ENCODE measurements at regions not wholly inside any gene's neighbourhood (a gene's known extent, or its start where the extent isn't known, plus 50 kb on each side); places are given as distances from the start of the nearest gene placed in this dataset.

DNA sequence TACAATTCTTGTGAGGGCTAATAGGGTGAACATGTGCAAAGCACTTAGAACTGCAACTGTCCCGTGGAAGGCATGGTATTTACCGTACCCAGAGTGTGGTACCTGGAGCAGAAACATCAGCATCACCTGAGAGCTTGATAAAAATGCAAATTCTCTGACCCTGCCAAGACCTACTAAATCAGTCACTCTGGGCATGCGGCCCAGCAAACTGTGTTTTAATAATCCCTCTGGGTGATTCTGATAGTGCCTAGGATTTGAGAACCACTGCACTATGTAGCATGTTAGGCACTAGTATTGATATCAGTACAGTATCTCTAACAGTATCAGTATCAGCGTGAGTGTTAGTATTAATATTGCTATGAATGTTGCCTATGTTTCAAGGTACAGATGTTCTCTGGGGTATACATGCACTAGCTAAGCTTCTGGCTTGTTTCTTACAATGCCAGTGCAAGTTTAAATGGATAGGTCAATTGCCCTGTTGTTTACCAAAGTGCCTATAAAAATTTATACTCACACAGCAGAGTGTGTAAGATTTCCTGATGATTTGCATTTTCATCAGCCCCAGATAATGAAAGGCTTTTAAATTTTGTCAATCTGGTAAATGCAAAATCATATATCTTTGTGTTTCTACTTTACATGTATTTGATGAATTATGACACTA is 354.0 kb downstream of the HS3ST1 start:
- POLR2A ChIA-PET (ENCODE audit: low non-redundant PET): no interaction called here
- intact Hi-C loops (cut with micrococcal nuclease; ENCODE audit: unreplicated experiment): no loop called here
- Histone ChIP-seq H3K9me3 (ENCODE audit: low read depth, low read length, poor library complexity, severe bottlenecking) (peaks cover 19% of the 10 kb centered on the region), H3K4me3 (ENCODE audit: low read depth, low read length, poor library complexity, severe bottlenecking) (no peak overlapping the region), H3K27ac (ENCODE audit: low read depth, low read length, poor library complexity, severe bottlenecking) (no peak overlapping the region), H3K27me3 (replicated peaks; ENCODE audit: insufficient read depth, low read depth, low read length, poor library complexity) (no peaks in the 10 kb centered on the region), H3K4me1 (ENCODE audit: insufficient read depth, low read length, poor library complexity, severe bottlenecking) (no peaks in the 10 kb centered on the region), H3K36me3 (ENCODE audit: insufficient read depth, low read length, poor library complexity, severe bottlenecking) (no peaks in the 10 kb centered on the region)
- no peak for DNase-seq (ENCODE audit: low spot score)
- CTCF ChIA-PET: no interaction called here
- TF ChIP-seq, protein P1, sequence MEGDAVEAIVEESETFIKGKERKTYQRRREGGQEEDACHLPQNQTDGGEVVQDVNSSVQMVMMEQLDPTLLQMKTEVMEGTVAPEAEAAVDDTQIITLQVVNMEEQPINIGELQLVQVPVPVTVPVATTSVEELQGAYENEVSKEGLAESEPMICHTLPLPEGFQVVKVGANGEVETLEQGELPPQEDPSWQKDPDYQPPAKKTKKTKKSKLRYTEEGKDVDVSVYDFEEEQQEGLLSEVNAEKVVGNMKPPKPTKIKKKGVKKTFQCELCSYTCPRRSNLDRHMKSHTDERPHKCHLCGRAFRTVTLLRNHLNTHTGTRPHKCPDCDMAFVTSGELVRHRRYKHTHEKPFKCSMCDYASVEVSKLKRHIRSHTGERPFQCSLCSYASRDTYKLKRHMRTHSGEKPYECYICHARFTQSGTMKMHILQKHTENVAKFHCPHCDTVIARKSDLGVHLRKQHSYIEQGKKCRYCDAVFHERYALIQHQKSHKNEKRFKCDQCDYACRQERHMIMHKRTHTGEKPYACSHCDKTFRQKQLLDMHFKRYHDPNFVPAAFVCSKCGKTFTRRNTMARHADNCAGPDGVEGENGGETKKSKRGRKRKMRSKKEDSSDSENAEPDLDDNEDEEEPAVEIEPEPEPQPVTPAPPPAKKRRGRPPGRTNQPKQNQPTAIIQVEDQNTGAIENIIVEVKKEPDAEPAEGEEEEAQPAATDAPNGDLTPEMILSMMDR (conservative IDR thresholded peaks at IDR 0.05; ENCODE audit: low read depth, low read length): no peak
- no peak for TF ChIP-seq EZH2 (IDR thresholded peaks at IDR 0.05; ENCODE audit: borderline replicate concordance, low read depth, low read length, poor library complexity, severe bottlenecking)
- no TSS peak for BruUV-seq (replicated peaks)

DNA sequence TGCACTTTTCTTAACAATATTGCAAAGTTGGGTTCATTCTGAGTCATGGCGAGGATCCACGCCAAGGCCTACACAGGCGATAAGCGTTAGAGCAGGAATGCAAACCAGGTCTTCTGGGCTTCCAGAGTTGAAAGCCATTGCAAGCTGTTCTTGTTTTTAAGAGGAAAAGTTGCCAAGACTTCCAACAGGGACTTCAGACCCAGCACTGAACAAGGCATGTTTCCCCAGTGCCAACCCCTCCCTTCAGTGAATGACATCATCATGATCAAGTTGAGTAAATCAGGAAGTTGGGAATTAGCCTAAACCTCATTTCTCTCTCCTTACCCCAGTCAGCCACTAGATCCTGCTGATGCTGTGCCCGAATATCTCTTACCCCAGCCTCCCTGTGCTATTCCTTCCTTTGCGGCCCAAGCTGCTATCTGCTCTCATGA is 355.1 kb downstream of the HS3ST1 start:
- intact Hi-C loops (cut with micrococcal nuclease; ENCODE audit: unreplicated experiment): no loop called here
- no peak overlapping the region for H3K4me3 ChIP-seq (ENCODE audit: low read depth, low read length, poor library complexity, severe bottlenecking)
- ChIA-PET POLR2A (ENCODE audit: low non-redundant PET) (no interaction called here), CTCF (no interaction called here)
- no peak for TF ChIP-seq EZH2 (IDR thresholded peaks at IDR 0.05; ENCODE audit: borderline replicate concordance, low read depth, low read length, poor library complexity, severe bottlenecking)
- TF ChIP-seq, protein P1 (conservative IDR thresholded peaks at IDR 0.05; ENCODE audit: low read depth, low read length): no peak
- H3K36me3 ChIP-seq (ENCODE audit: insufficient read depth, low read length, poor library complexity, severe bottlenecking): no peaks in the 10 kb centered on the region
- no peaks in the 10 kb centered on the region for H3K27me3 ChIP-seq (replicated peaks; ENCODE audit: insufficient read depth, low read depth, low read length, poor library complexity)
- DNase-seq (ENCODE audit: low spot score): no peak
- BruUV-seq (replicated peaks): no TSS peak
- H3K4me1 ChIP-seq (ENCODE audit: insufficient read depth, low read length, poor library complexity, severe bottlenecking): no peaks in the 10 kb centered on the region
- no peak overlapping the region for H3K27ac ChIP-seq (ENCODE audit: low read depth, low read length, poor library complexity, severe bottlenecking)
- H3K9me3 ChIP-seq (ENCODE audit: low read depth, low read length, poor library complexity, severe bottlenecking): peaks cover 15% of the 10 kb centered on the region

DNA sequence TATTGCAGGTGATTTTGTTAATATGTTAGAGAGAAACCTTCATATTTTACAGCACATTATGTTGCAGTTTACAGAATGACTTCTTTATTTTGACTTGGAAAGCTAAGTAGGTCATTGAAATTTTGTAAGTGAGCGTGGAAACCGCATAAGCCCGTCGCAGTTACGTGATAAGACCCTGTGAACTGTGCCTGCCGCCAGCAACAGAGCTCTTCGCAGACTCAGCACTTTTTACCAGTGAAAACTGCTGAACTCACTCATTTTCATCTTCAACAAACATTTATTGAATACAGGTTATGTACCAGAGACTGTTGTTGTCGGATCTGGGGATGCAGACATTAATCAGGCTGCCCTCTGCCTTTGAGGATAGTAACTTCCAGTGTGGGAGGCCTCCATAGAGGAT is 355.7 kb downstream of the HS3ST1 start:
- H3K9me3 ChIP-seq (ENCODE audit: low read depth, low read length, poor library complexity, severe bottlenecking): peaks cover 18% of the 10 kb centered on the region
- no peaks in the 10 kb centered on the region for H3K27me3 ChIP-seq (replicated peaks; ENCODE audit: insufficient read depth, low read depth, low read length, poor library complexity)
- no peaks in the 10 kb centered on the region for H3K4me1 ChIP-seq (ENCODE audit: insufficient read depth, low read length, poor library complexity, severe bottlenecking)
- H3K27ac ChIP-seq (ENCODE audit: low read depth, low read length, poor library complexity, severe bottlenecking): no peak overlapping the region
- H3K36me3 ChIP-seq (ENCODE audit: insufficient read depth, low read length, poor library complexity, severe bottlenecking): no peaks in the 10 kb centered on the region
- no peak overlapping the region for H3K4me3 ChIP-seq (ENCODE audit: low read depth, low read length, poor library complexity, severe bottlenecking)
- DNase-seq (ENCODE audit: low spot score): no peak
- no peak for TF ChIP-seq EZH2 (IDR thresholded peaks at IDR 0.05; ENCODE audit: borderline replicate concordance, low read depth, low read length, poor library complexity, severe bottlenecking)
- TF ChIP-seq, protein P1 (conservative IDR thresholded peaks at IDR 0.05; ENCODE audit: low read depth, low read length): no peak
- ChIA-PET POLR2A (ENCODE audit: low non-redundant PET) (no interaction called here), CTCF (no interaction called here)
- BruUV-seq (replicated peaks): no TSS peak
- intact Hi-C loops (cut with micrococcal nuclease; ENCODE audit: unreplicated experiment): no loop called here

Measured in A673 (cell line).